GM12892 (cell line): ENCODE measurements at regions not wholly inside any gene's neighbourhood (a gene's known extent, or its start where the extent isn't known, plus 50 kb on each side); places are given as distances from the start of the nearest gene placed in this dataset.

Source experiments
- POLR2A ChIP-seq: IDR thresholded peaks from 2 replicates; pipeline ENCODE4 v1.6.1; 2011; ENCODE audit warnings: low read depth, low read length, control low read depth
- POLR2AphosphoS5 ChIP-seq: IDR thresholded peaks from 2 replicates; pipeline ENCODE4 v1.6.1; 2011; ENCODE audit warnings: low read depth, low read length, control low read depth
- TAF1 ChIP-seq: IDR thresholded peaks from 2 replicates; pipeline ENCODE4 v1.6.1; 2011; ENCODE audit warnings: low read depth, mild to moderate bottlenecking, control low read depth, low read length, borderline replicate concordance

DNA sequence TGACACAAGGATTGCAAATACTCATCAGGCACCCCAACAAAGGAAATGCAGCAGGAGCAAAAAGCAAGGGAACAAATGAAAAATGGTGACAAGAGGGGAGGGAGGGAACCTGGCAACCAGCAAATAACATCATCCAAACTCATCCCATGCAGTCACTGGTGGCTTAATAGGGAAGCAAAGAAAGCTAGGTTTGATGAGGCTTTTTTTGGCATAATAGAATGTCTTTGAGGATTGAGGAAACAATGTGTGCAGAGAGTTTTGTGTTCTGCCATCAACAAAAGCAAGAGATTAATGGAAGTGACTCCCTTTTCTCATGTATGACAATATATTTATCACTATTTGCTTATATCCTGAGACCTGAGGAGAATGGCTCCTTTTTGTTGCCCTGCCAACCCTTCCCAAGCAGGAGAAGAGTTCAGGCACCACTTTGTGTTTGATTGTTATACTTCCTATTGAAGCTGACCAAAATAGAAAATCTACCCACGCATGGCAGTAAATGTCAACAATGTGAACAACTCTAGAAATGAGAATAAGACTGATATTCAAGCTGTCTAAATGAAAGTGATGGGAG lies 375.7 kb downstream of the CAAP1 start:
- TF ChIP-seq POLR2A = no peak
- TF ChIP-seq POLR2AphosphoS5 = no peak
- TF ChIP-seq TAF1 = no peak
